ENCODE measurements at regions not wholly inside any gene's neighbourhood (a gene's known extent, or its start where the extent isn't known, plus 50 kb on each side); places are given as distances from the start of the nearest gene placed in this dataset.

DNA sequence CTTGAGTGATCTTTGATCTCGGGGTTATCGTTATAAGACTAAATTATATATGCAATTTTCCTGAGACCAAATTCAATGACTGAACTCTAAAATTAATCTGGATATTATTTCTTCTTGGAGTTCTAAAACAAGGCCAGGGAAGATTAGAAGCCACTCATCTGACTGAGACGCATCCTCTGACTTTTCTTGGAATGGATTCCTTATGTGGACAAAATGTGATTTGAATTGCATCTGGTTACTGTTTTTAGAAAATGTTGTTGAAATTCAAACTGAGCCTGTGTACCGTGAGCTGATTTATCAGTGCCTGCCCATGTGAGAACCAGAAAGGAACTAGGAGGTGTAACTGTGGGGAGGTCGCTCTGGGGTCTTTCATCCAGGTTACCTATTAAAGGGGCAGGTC, 330.8 kb downstream of the OSR1 start:
- no peak for DNase-seq

DNA sequence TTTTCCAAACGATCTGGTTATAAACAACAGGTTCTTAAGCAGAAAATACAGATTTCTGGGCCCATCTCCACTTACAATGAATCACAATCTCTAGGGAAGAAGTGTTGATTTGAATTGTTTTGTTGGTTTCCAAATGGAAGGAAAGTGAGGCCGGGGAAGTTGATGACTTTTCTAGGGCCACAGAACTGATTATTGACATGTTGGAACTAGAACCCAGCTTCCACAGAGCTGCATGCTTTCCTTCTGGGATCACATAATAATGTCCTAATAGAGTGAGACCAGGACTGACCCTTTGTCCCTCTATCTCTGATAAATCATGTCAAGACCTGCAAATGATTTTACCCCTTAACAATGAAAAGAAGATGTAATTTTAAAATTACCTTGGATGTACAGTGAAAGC, 332.2 kb downstream of the OSR1 start:
- no peak for DNase-seq

DNA sequence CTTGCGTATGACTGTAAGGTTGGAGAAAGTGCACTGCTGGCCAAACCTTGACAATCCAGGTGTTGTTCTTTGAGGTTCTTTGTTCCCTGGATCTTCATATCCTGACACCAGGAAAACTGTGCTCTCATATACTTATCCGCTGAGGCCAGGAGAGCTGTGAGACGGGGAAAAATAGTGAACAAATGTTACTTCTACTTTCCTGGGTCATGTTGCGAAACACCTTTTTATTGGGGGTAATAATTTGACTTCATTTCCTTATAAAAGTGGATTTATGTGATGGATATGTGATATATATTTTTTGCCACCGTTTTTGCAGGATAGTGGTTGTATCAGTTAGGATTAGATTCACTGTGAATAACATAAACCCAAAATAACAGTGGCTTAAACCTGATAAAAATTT, 336.1 kb downstream of the OSR1 start:
- DNase-seq, result no peak

DNA sequence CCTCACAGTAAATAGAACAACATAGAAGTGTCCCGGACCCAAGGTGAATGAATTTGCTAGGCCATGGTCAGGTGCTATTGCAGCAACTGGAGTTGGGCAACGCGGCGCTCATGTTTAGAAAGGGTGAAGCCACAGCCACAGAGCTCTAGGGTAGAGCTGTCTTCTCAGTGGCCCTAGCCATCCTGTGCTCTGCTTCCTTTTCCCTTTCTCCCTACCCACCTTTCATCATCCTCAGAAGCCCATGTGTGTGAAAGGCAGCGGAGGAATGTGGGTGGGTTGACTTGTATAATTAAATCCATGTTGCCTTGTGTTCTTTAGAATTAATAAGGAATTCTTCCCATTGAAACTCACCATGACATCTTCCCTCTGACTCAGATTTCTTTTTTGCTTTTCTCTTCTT, 336.7 kb downstream of the OSR1 start:
- no peak for DNase-seq

DNA sequence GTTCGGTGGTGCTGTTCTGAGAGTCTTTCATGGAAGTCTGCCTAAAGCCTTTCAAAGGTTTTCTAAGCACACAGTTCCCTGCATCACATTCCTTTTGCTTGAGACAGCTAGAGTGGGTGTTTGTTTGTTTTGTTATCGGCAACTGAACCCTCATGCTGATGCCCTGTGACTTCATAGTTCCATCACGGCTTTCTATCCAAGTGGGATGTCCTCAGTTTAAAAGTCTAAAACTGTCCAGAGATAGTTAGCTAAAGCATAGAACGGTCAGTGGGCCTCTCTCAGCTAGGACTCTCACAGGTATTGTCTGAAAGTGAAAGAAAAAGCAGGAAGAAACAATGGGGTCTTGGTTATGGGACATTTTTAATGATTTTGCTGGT, 337.3 kb downstream of the OSR1 start:
- no peak for DNase-seq

DNA sequence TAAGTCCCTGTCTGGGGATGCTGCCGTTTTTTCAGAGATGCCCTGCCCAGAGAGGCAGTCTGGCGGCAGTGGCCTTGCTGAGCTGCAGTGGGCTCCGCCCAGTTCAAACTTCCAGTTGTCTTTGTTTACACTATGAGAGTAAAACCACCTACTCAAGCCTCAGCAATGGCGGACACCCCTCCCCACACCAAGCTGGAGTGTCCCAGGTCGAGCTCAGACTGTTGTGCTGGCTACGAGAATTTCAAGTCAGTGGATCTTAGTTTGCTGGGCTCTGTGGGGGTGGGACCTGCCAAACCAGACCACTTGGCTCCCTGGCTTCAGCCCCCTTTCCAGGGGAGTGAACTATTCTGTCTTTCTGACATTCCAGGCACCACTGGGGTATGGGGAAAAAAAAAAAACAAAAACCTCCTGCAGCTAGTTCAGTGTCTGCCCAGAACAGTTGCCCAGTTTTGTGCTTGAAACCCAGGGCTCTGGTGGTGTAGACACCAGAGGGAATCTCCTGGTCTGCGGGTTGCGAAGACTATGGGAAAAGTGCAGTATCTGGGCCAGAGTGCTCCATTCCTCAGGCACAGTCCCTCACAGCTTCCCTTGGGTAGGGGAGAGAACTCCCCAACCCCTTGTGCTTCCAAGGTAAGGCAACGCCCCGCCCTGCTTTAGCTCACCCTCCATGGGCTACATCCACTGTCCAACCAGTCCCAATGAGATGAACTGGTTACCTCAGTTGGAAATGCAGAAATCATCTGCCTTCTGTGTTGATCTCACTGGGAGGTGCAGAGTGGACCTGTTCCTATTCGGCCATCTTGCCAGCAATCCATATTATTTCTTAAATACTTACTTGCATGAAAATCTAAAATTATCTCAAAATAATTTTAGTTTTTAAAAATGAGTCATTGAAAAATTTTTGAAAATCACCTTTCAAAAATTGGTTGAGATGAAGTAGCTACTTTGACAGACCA, 338.0 kb downstream of the OSR1 start:
- no peak for DNase-seq

DNA sequence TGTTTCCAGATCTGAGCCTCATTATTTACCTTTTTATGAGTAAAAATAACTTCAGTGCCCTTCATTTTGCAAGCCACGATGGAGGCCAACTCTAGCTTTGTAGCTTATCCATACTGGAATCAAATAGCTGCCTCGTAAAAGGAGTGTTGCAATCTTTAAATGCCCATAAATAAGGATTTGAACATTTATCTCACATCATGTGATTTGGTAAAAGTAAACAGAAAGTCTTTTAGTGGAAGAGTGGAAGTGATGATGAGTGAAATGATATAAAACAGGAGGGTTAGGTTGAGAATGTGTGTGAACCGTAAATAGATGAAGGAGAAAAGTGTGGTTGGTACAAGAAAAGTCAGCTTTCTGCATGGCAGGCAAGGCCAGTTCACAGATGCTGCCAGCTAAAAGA, 348.9 kb downstream of the OSR1 start:
- DNase-seq, result no peak

DNA sequence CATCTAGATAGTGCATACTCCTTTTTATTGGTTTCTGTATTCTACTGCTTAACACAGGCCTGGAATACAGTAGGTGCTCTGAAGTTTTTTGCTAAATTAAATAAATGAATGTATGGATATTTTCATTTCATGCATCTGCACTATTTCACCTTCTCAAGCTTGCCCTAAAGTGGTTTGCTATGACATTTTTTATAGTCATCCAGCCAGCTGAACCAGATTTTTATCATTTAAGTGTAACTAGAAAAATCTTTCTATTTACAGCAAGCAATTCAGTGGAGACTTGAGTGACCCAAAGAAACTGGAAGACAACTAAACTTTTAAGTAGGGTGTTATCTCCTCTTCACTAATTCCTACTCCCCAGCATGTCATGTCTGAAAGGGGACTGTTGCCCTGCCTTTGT, 354.9 kb downstream of the OSR1 start:
- no peak for DNase-seq

DNA sequence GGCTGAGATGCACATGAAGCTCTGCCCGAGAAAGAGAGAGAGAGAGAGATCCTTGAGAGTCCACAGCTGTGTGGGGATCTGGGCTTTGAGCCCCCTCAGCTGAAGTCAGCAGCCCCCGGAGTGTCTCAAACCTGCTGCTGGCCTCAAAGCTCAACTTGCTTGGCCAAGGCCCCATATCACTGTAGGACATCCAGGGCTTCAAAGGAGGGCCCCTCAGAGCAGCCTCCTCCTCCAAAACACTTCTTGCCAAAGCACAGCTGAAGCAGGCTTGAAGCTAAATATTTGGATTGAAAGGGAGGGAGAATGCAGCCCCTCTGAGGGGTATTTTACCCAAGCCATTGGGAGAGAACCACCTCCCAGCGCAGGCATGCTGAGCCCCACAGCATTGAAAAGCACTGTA, 357.6 kb downstream of the OSR1 start:
- no peak for DNase-seq

DNA sequence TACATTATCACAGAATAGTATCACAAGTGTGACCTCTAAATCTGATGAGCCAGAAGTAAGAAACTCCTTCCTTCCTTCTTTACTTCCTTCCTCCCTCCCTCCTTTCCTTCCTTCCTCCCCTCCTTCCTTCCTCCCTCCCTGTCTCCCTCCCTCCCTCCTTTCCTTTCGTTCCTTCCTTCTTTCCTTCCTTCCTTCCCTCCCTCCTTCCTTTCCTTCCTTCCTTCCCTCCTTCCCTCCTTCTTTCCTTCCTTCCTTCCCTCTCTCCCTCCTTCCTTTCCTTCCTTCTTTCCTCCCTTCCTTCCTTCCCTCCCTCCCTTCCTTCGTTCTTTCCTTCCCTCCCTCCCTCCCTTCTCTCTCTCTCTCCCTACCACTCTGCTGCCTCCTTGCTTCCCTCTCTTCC, 359.2 kb downstream of the OSR1 start:
- no peak for DNase-seq

DNA sequence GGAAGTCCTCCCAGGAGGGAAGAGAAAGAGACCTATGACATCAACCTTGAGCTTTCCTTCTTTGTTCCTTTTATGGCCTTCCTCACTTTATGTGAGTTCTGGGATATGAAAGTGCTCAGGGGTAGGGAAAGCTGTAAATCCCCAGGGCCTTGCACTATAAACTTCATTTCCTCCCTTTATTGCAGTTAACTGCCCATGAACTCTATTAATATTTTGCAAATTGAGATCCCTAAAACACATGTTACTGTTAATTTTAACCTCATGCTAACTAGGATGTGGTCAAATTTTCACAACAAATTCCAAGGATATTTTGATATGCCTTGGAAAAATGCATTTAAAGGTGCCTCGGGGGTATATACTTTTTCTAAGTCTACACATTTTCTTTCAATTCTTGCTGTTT, 359.9 kb downstream of the OSR1 start:
- no peak for DNase-seq

DNA sequence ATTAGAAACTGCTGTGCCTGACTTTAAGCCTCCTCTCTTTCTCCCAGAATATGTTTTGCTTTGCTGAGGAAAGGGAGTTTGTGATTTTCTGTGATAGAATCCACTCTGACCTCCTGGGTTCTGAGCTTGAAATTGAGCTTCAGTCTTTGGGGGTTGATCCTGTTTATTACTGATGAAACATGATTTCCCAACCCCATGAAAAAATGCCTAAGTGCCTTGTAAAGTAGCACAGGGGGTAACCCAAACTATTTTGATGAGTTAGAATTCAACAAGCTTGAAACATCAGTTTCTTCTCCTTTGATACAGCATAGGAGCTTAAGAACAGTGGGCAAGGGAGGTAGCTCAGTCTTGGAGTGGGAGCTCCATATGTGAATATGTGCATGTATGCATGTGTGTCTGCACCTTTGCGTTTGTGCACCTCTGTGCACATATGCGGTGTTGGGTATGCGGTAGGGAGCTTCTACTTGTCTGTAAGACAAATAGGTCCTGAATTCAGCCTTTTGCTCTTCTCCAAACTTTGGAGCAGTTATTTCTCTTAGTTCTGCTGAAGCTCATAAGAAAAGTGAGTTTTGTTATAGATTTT, 364.6 kb downstream of the OSR1 start:
- DNase-seq, result no peak

DNA sequence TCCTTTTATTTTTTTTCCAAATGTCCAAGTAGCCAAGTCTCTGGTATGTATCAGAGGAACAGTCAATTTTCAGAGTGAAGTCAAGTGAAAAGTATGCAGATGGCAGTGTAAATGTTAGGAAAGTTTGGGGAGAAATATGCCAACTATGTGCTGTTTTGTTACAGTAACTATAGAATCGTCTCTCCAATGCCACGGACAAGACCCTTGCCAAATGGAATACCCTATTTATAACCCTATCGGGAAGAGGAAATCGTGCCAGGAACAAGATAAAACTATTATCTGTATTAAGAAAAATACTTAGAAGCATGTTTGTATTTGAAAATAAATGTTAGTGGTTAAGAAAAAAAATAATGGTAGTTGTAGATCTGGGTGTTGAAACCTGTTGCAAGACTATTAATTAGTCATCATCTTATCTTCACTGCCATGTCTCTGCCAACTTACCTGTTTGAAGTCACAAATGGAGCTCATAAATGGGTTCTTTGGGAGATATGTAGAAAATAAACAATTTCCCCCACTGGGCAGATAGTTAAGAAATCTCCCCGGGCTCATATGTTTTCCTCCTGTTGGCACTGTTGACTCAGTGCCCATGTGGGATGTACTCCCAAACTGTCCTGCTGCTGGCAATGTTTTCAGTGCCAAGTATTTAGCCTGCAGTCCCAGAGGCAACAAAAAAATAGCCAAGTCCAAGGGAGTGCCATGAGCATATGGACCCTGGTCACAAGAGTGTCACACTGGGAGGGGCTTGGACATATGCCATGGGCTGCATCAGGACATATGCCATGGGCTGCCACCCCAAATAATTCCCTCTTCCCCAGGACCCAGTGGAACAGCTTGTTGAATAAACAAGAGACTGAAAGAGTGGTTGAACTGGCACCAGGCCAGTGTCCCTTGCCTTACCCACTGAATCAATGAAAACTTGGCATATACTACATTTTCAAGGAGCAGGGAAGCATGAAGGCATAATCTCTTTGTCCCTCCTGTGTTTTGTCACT, 366.9 kb downstream of the OSR1 start:
- no peak for DNase-seq

DNA sequence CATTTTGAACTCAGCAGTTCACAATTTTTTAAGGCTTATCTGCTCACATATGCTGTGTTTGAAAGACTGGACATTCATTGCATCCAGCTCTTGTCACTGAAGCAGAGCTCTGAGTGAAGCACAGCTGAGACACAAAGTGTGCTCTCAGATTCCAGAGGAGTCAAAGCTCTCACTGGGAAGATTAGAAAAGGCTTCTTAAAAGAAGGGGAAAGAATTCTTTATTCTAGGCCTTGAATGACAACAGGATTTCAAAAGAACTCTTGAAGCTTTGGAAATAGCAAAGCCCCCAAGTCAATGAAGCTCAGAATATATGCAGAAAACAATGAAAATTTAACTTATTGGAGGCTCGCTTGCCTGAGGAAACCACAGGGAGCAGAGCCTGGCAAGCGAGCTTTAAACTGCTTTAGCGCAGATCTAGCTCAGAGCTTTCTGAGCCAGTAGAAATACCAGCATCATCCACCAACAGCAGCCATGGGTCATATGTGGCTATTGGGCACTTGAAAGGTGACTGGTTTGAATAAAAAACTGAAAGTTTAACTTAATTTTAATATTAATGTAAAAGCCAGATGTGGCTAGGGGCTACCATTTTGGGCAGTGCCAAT, 369.7 kb downstream of the OSR1 start:
- DNase-seq, result no peak

DNA sequence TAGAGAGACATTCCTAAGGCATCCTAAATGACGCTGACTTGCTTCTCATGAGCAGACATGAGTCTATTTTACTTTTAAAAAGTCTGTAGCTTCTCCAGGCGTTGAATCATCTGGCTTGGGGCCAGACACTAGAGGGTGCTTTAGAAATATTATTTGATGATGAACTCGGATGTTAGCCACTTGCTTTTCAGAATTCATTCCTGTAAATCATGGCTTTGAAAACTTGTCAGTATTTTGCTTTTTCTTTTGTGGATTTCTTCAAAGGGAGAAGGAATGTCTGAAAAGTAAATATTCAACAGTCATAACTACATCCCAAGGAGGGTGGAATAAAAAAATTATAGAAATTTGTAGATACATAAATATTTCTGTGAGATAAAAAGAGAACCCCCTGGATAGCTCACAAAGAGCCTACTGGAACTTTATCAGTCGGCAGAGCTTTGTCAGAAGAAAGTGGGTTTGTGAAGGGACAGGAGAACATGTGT, 370.8 kb downstream of the OSR1 start:
- DNase-seq, result no peak

DNA sequence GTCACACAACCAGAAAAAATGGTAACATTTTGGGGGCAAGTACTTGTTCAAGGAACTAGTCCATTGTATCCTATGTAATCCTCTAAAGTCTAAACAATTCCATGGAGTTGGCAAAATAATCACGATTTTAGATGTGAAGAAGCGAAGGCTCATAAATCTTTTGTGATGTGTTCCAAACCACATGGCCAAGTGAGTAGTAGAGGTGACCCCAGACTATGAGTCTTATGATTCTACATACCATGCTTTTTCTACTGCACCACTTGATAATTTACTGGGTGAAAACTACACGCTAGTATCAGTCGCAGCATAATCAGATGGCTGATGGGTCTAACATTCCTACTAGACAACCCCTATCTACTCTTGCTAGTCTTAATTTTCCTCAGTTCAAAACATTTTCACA, 371.4 kb downstream of the OSR1 start:
- DNase-seq, result no peak

DNA sequence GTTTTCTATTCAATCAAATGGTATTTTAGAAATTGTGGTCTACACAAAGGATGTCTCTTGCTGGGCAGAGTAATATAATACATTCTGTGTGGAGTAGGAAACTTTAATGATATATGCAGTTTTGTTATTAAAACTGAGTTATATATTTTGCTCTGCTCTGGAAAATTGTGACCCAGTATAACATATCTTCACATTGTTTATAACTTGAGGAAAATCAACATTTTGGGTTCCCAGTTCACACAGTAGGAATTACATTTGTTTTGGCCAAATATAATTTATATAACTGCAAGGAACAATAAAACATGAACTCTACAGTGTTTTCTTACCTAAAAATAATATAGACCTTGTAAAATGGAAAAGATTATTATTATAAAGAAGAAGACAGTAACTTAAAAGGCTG, 372.4 kb downstream of the OSR1 start:
- DNase-seq, result no peak

DNA sequence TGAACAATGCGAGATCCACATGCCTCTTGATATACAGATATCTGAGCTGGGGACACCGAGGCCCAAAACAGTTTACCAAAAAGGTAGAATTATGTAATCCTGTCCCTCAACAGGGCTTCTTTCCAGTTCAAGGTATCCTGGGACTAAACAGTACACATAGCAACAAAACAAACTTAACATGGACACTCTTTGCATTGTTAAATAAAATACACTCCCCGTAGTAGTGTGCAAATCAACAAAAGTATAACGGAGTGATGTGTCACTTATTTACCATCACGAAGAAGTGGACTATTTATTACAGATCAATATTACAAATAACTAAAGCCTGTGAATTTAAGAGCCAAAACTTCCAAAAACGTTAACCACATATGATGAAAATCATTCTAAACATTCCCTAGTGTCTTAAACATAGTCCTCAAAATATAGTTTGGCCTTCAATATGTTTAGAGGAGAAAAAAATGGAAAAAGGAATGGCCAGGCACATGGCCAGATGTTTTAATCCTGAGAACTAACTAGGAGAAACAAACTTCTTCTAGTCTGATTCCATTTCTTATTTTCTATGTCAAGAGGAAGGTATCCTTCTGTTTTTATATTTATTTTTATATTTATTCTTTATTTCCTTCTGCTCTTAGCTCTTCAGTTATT, 377.5 kb downstream of the OSR1 start:
- DNase-seq, result no peak

DNA sequence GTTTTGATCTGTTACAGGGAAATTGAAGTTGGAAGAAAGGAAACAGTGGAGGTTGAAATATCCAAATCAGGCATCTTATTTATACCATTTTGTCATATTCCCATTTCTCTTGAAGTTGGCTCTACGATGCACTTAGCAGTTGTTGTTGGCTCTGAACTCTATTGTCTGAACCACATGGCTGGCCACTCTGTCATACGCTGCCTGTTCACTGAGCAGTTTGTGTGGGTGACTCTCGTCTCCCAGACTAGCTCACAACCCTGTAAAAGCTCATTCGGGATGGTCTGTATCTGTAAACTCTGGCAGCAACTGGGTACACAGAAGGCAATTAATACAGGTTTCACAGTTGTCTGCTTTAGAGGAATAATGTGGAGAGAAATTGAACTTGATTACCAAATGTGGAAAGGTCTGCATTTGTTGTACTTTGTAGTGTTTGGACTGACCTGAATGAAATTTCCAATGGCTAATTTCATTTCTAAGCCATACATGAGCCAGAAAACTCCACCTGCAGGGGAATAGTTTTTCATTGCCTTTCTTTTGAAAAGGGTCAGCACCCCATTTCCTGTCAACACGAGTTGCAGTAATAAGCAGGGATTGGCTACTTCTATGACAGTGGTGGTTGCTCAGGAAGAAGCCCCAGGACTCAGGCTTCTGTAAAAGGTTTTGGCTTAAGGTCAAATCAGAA, 378.2 kb downstream of the OSR1 start:
- DNase-seq, result no peak

DNA sequence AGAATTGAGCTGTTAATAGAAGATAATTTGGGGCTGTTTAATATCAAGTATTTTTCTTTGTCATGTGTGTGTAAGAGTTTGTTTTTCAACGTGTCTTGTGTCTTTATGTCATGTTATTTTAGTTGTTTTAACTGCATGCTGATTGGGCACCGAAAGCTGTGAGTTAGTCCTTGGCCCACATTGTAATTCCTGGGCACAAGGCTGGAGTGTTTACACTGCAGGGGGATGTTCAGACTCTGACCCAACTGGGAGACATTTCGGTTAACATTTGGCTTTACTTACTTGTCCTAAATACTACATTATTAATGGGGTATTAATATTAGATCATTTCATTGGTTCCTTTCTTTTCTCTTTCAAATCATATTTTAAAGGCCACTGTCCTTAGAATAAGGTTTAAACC, 381.0 kb downstream of the OSR1 start:
- no peak for DNase-seq

DNA sequence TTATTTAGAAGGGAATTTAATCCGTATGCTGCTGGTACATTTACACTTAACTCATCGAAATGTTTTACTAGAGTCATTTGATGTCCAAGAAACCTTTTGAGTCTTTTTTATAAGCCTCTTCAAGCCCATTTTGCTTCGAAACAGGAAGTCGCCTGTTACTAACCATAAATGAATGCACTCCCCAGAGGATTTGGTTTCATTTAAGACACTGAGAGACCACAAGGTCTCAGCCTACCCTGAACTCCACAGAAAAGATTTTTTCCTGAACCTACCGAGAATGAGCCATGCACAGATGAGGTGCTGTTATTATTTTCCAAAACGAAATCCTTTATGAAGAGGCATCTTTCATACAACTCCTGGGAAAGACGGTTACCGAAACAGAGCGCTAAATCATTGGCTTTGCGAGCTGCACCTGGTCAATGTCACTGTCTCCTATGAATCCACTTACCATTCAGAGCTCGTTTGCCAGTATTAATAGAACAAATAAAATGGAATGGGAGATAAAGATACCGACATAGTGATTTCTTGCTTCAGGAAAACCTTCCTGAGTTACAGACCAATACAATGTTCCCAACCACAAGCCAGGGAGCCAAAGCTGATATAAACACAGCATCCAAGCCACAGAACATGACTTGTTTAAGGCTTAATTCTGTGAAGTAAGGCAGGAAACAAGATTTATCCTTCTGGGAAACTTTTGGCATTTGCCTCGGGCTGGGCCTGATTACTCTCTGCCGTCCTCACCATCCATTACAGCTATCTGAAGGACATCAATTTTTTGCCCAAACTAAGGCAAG, 382.1 kb downstream of the OSR1 start:
- no peak for DNase-seq

Data from NCI-H146 (cell line).